CD4-positive, alpha-beta T cell (primary cell): ENCODE measurements at regions not wholly inside any gene's neighbourhood (a gene's known extent, or its start where the extent isn't known, plus 50 kb on each side); places are given as distances from the start of the nearest gene placed in this dataset.

ENCODE experiments used
- ATAC-seq: fragments of 200-7000 bp; cut with Tn5 transposase; one replicate; pipeline ENCODE4 v1.10.0; 2022; ENCODE audit warnings: mild to moderate bottlenecking; ENCODE audit not compliant: poor library complexity
- CTCF ChIA-PET: fragments of 350-600 bp; sonication (Branson Sonifier 250); formaldehyde crosslinking; loops from one replicate; lab custom pipeline; 2021; ENCODE audit warnings: antibody characterized with exemption, inconsistent platforms; lab: Charles Lee
- POLR2A ChIA-PET: fragments of 350-600 bp; sonication (Branson Sonifier 250); formaldehyde crosslinking; loops from one replicate; lab custom pipeline; 2021; ENCODE audit warnings: antibody characterized with exemption, inconsistent platforms; lab: Charles Lee
- DNase-seq, 14 experiments: peaks; one replicate each; pipeline ENCODE4 v3.0.0-alpha.2; 2013 to 2020; ENCODE audit warnings: mixed read lengths in 2 of 14
- H3K27ac ChIP-seq, 2 donors: one replicate each; pipeline versions ENCODE4 v1.5.1 to v1.7.0; 2013; ENCODE audit warnings: low read length in 2 of 2, low read depth in 1 of 2, mild to moderate bottlenecking in 1 of 2
- H3K27me3 ChIP-seq, 2 experiments: 1 replicate in 1 of 2; 2 replicates in 1 of 2; pipeline versions ENCODE4 v1.6.1 to v1.7.0; 2013; ENCODE audit warnings: low read length in 2 of 2, control low read depth in 1 of 2, mild to moderate bottlenecking in 1 of 2, moderate library complexity in 1 of 2; ENCODE audit not compliant: insufficient read depth in 2 of 2, control insufficient read depth in 1 of 2
- H3K36me3 ChIP-seq: one replicate; pipeline ENCODE4 v1.6.1; 2013; ENCODE audit warnings: low read length, control low read depth; ENCODE audit not compliant: insufficient read depth
- H3K4me1 ChIP-seq: one replicate; pipeline ENCODE4 v1.6.1; 2013; ENCODE audit warnings: low read length, control low read depth; ENCODE audit not compliant: insufficient read depth
- H3K4me3 ChIP-seq: one replicate; pipeline ENCODE4 v1.5.1; 2013; ENCODE audit warnings: mild to moderate bottlenecking, low read length, moderate library complexity
- H3K9me3 ChIP-seq, 2 experiments: 1 replicate in 1 of 2; 2 replicates in 1 of 2; pipeline versions ENCODE4 v1.6.1 to v1.7.0; 2013; ENCODE audit warnings: low read length in 2 of 2, mild to moderate bottlenecking in 2 of 2, control low read depth in 1 of 2, moderate library complexity in 1 of 2; ENCODE audit not compliant: control insufficient read depth in 1 of 2, insufficient read depth in 1 of 2
- H3K27ac Mint-ChIP-seq: one replicate; pipeline ENCODE4 v1.8.0; 2020; ENCODE audit warnings: mixed read lengths
- H3K27me3 Mint-ChIP-seq: one replicate; pipeline ENCODE4 v1.8.0; 2021; ENCODE audit warnings: mixed read lengths
- H3K36me3 Mint-ChIP-seq: one replicate; pipeline ENCODE4 v1.8.0; 2021; ENCODE audit warnings: low read depth, mixed read lengths
- H3K4me1 Mint-ChIP-seq: one replicate; pipeline ENCODE4 v1.8.0; 2021; ENCODE audit warnings: low read depth, mixed read lengths
- H3K4me3 Mint-ChIP-seq: one replicate; pipeline ENCODE4 v1.8.0; 2020; ENCODE audit warnings: mild to moderate bottlenecking, mixed read lengths
- H3K9me3 Mint-ChIP-seq: one replicate; pipeline ENCODE4 v1.8.0; 2020; ENCODE audit warnings: mixed read lengths
- CTCF ChIP-seq: fragments of 200-600 bp; IDR thresholded peaks from one replicate; pipeline ENCODE4 v1.8.0; 2022; ENCODE audit warnings: antibody characterized with exemption, mild to moderate bottlenecking
- intact Hi-C, 2 experiments: fragments of 100-400 bp; cut with DNase I in 1 of 2; cut with micrococcal nuclease in 1 of 2; formaldehyde crosslinking; loops; one replicate each; pipeline versions ENCODE4 v1.15.1 to v1.9.0; 2023 to 2025; cut with DNase I, micrococcal nuclease

GRCh38 chrX:6852869-6853268, 294.6 kb upstream of the STS start:
- CTCF ChIA-PET: no interaction called here
- no peak overlapping the region for H3K4me3 ChIP-seq
- ATAC-seq (no peak), DNase-seq (no peak)
- no peak overlapping the region for H3K27ac ChIP-seq
- POLR2A ChIA-PET: no interaction called here
- intact Hi-C loops: no loop called here
- no peaks in the 10 kb centered on the region for H3K4me1 Mint-ChIP-seq
- H3K4me3 Mint-ChIP-seq: no peak overlapping the region
- no peak for TF ChIP-seq CTCF
- no peaks in the 10 kb centered on the region for H3K27me3 ChIP-seq
- no peaks in the 10 kb centered on the region for H3K36me3 ChIP-seq
- H3K4me1 ChIP-seq: no peaks in the 10 kb centered on the region
- no peaks in the 10 kb centered on the region for H3K9me3 Mint-ChIP-seq
- no peaks in the 10 kb centered on the region for H3K9me3 ChIP-seq
- H3K27me3 Mint-ChIP-seq: no peaks in the 10 kb centered on the region
- H3K36me3 Mint-ChIP-seq: no peaks in the 10 kb centered on the region
- H3K27ac Mint-ChIP-seq: no peak overlapping the region

- Histone ChIP-seq H3K4me1 (no peaks in the 10 kb centered on the region), H3K27ac (no peak overlapping the region), H3K4me3 (no peak overlapping the region), H3K9me3 (no peaks in the 10 kb centered on the region), H3K36me3 (no peaks in the 10 kb centered on the region), H3K27me3 (no peaks in the 10 kb centered on the region)
- ATAC-seq: no peak
- Mint-ChIP-seq H3K36me3 (no peaks in the 10 kb centered on the region), H3K27ac (no peak overlapping the region), H3K27me3 (no peaks in the 10 kb centered on the region), H3K4me3 (no peak overlapping the region), H3K4me1 (no peaks in the 10 kb centered on the region), H3K9me3 (no peaks in the 10 kb centered on the region)
- no peak for TF ChIP-seq CTCF
- intact Hi-C loops: no loop called here
- POLR2A ChIA-PET: no interaction called here
- DNase-seq: no peak
- CTCF ChIA-PET: no interaction called here
Measured at GRCh38 chrX:6852121-6852520, 295.4 kb upstream of the STS start.

- ATAC-seq (no peak), DNase-seq (no peak)
- Histone ChIP-seq H3K36me3 (no peaks in the 10 kb centered on the region), H3K4me1 (no peaks in the 10 kb centered on the region), H3K27me3 (no peaks in the 10 kb centered on the region), H3K9me3 (no peaks in the 10 kb centered on the region), H3K27ac (no peak overlapping the region), H3K4me3 (no peak overlapping the region)
- no peaks in the 10 kb centered on the region for H3K27me3 Mint-ChIP-seq
- no peaks in the 10 kb centered on the region for H3K9me3 Mint-ChIP-seq
- ChIA-PET CTCF (no interaction called here), POLR2A (no interaction called here)
- intact Hi-C loops: no loop called here
- no peak for TF ChIP-seq CTCF
- no peak overlapping the region for H3K27ac Mint-ChIP-seq
- H3K4me3 Mint-ChIP-seq: no peak overlapping the region
- H3K4me1 Mint-ChIP-seq: no peaks in the 10 kb centered on the region
- H3K36me3 Mint-ChIP-seq: no peaks in the 10 kb centered on the region
Measured at GRCh38 chrX:6851140-6851539, 296.4 kb upstream of the STS start.
